Retinal pigment epithelial cell (primary cell): ENCODE measurements at regions not wholly inside any gene's neighbourhood (a gene's known extent, or its start where the extent isn't known, plus 50 kb on each side); places are given as distances from the start of the nearest gene placed in this dataset.
"Not testable (repeated sequence)": the region's sequence is repeated elsewhere in the genome, so short reads cannot be mapped to it uniquely, and the experiment has no call there.

Experiments
- DNase-seq: peaks from one replicate; pipeline ENCODE4 v3.0.0-alpha.2; 2010; ENCODE audit warnings: low read depth
- H3K4me3 ChIP-seq: 2 replicates; pipeline ENCODE4 v1.5.1; 2011; ENCODE audit warnings: mild to moderate bottlenecking, low read length, control low read depth, moderate library complexity
- CTCF ChIP-seq: conservative IDR thresholded peaks from 2 replicates; pipeline ENCODE4 v1.5.1; 2011; ENCODE audit warnings: low read depth, low read length, control low read depth, inconsistent platforms

- no peak overlapping the region for H3K4me3 ChIP-seq
- TF ChIP-seq CTCF, result no peak
- DNase-seq, result no peak
These were observed 63.1 kb downstream of the MATN1 start for GRCh38 chr1:30660241-30660640.

GRCh38 chr1:30659702-30660101 is 63.7 kb downstream of the MATN1 start:
- H3K4me3 ChIP-seq, result no peak overlapping the region
- no peak for DNase-seq
- no peak for TF ChIP-seq CTCF

GRCh38 chr1:30658375-30658774 is 65.0 kb downstream of the MATN1 start:
- not testable (repeated sequence) for DNase-seq, H3K4me3 ChIP-seq

GRCh38 chr1:30658014-30658336 is 65.4 kb downstream of the MATN1 start:
- no peak for DNase-seq
- TF ChIP-seq CTCF, result no peak
- no peak overlapping the region for H3K4me3 ChIP-seq

GRCh38 chr1:30657131-30658013 is 66.0 kb downstream of the MATN1 start:
- no peak for DNase-seq
- TF ChIP-seq CTCF, result no peak
- no peak overlapping the region for H3K4me3 ChIP-seq

- TF ChIP-seq CTCF, result no peak
- no peak overlapping the region for H3K4me3 ChIP-seq
- no peak for DNase-seq
These were observed 67.0 kb downstream of the MATN1 start for GRCh38 chr1:30656171-30656940.

- no peak for DNase-seq
- no peak overlapping the region for H3K4me3 ChIP-seq
- no peak for TF ChIP-seq CTCF
These were observed 67.7 kb downstream of the MATN1 start for GRCh38 chr1:30655672-30656071.
